ENCODE measurements at regions not wholly inside any gene's neighbourhood (a gene's known extent, or its start where the extent isn't known, plus 50 kb on each side); places are given as distances from the start of the nearest gene placed in this dataset.

GRCh38 chr5:124847907-124848306 is 101.5 kb upstream of the ZNF608 start:
- in situ Hi-C loops (cut with MboI; ENCODE audit: low sequenced_read_pairs): no loop called here
- no peaks in the 10 kb centered on the region for H3K9me3 ChIP-seq
- no peaks in the 10 kb centered on the region for H3K27me3 ChIP-seq (ENCODE audit: low read depth)
- no peaks in the 10 kb centered on the region for H3K4me1 ChIP-seq
- DNase-seq (ENCODE audit: low spot score in 2 of 2): no peak
- no peaks in the 10 kb centered on the region for H3K36me3 ChIP-seq (replicated peaks)
- H3K4me3 ChIP-seq: no peak overlapping the region

- no peaks in the 10 kb centered on the region for H3K36me3 ChIP-seq (replicated peaks)
- no peaks in the 10 kb centered on the region for H3K9me3 ChIP-seq
- in situ Hi-C loops (cut with MboI; ENCODE audit: low sequenced_read_pairs): no loop called here
- H3K4me3 ChIP-seq: no peak overlapping the region
- DNase-seq (ENCODE audit: low spot score in 2 of 2): no peak
- H3K27me3 ChIP-seq (ENCODE audit: low read depth): no peaks in the 10 kb centered on the region
- H3K4me1 ChIP-seq: no peaks in the 10 kb centered on the region
Measured at GRCh38 chr5:124849774-124850173, 103.3 kb upstream of the ZNF608 start.

GRCh38 chr5:124856726-124857125 is 110.3 kb upstream of the ZNF608 start:
- H3K36me3 ChIP-seq (replicated peaks): no peaks in the 10 kb centered on the region
- DNase-seq (ENCODE audit: low spot score in 2 of 2): no peak
- no peak overlapping the region for H3K4me3 ChIP-seq
- no peaks in the 10 kb centered on the region for H3K4me1 ChIP-seq
- in situ Hi-C loops (cut with MboI; ENCODE audit: low sequenced_read_pairs): no loop called here
- H3K9me3 ChIP-seq: no peaks in the 10 kb centered on the region
- H3K27me3 ChIP-seq (ENCODE audit: low read depth): no peaks in the 10 kb centered on the region

- DNase-seq (ENCODE audit: low spot score in 2 of 2): no peak
- no peak overlapping the region for H3K4me3 ChIP-seq
- no peaks in the 10 kb centered on the region for H3K27me3 ChIP-seq (ENCODE audit: low read depth)
- H3K36me3 ChIP-seq (replicated peaks): no peaks in the 10 kb centered on the region
- no peaks in the 10 kb centered on the region for H3K9me3 ChIP-seq
- in situ Hi-C loops (cut with MboI; ENCODE audit: low sequenced_read_pairs): no loop called here
- no peaks in the 10 kb centered on the region for H3K4me1 ChIP-seq
Measured at GRCh38 chr5:124858612-124859011, 112.2 kb upstream of the ZNF608 start.

- Histone ChIP-seq H3K9me3 (no peaks in the 10 kb centered on the region), H3K4me1 (no peaks in the 10 kb centered on the region), H3K27me3 (ENCODE audit: low read depth) (no peaks in the 10 kb centered on the region), H3K4me3 (no peak overlapping the region), H3K36me3 (replicated peaks) (no peaks in the 10 kb centered on the region)
- in situ Hi-C loops (cut with MboI; ENCODE audit: low sequenced_read_pairs): no loop called here
- DNase-seq (ENCODE audit: low spot score in 2 of 2): no peak
Measured at GRCh38 chr5:124859027-124859426, 112.6 kb upstream of the ZNF608 start.

GRCh38 chr5:124859556-124860290 is 113.3 kb upstream of the ZNF608 start:
- DNase-seq (ENCODE audit: low spot score in 2 of 2): no peak
- Histone ChIP-seq H3K27me3 (ENCODE audit: low read depth) (no peaks in the 10 kb centered on the region), H3K9me3 (no peaks in the 10 kb centered on the region), H3K36me3 (replicated peaks) (no peaks in the 10 kb centered on the region), H3K4me3 (no peak overlapping the region), H3K4me1 (no peaks in the 10 kb centered on the region)
- in situ Hi-C loops (cut with MboI; ENCODE audit: low sequenced_read_pairs): no loop called here

- no peaks in the 10 kb centered on the region for H3K27me3 ChIP-seq (ENCODE audit: low read depth)
- DNase-seq (ENCODE audit: low spot score in 2 of 2): no peak
- H3K9me3 ChIP-seq: no peaks in the 10 kb centered on the region
- no peak overlapping the region for H3K4me3 ChIP-seq
- H3K36me3 ChIP-seq (replicated peaks): no peaks in the 10 kb centered on the region
- H3K4me1 ChIP-seq: no peaks in the 10 kb centered on the region
- in situ Hi-C loops (cut with MboI; ENCODE audit: low sequenced_read_pairs): no loop called here
Measured at GRCh38 chr5:124860291-124860655, 113.8 kb upstream of the ZNF608 start.

GRCh38 chr5:124865066-124865465 is 118.6 kb upstream of the ZNF608 start:
- in situ Hi-C loops (cut with MboI; ENCODE audit: low sequenced_read_pairs): no loop called here
- H3K27me3 ChIP-seq (ENCODE audit: low read depth): no peaks in the 10 kb centered on the region
- peaks cover 6% of the 10 kb centered on the region for H3K4me1 ChIP-seq
- H3K4me3 ChIP-seq: no peak overlapping the region
- H3K9me3 ChIP-seq: no peaks in the 10 kb centered on the region
- no peaks in the 10 kb centered on the region for H3K36me3 ChIP-seq (replicated peaks)
- no peak for DNase-seq (ENCODE audit: low spot score in 2 of 2)

GRCh38 chr5:124865603-124866354 is 119.3 kb upstream of the ZNF608 start:
- H3K4me3 ChIP-seq: no peak overlapping the region
- H3K27me3 ChIP-seq (ENCODE audit: low read depth): no peaks in the 10 kb centered on the region
- no peaks in the 10 kb centered on the region for H3K9me3 ChIP-seq
- no peak for DNase-seq (ENCODE audit: low spot score in 2 of 2)
- in situ Hi-C loops (cut with MboI; ENCODE audit: low sequenced_read_pairs): no loop called here
- H3K36me3 ChIP-seq (replicated peaks): no peaks in the 10 kb centered on the region
- peaks cover 6% of the 10 kb centered on the region for H3K4me1 ChIP-seq

GRCh38 chr5:124866355-124867136 is 120.1 kb upstream of the ZNF608 start:
- no peaks in the 10 kb centered on the region for H3K36me3 ChIP-seq (replicated peaks)
- in situ Hi-C loops (cut with MboI; ENCODE audit: low sequenced_read_pairs): no loop called here

GRCh38 chr5:124867137-124867704 is 120.8 kb upstream of the ZNF608 start:
- peak in 1 of 2 experiments; percentile 18 for DNase-seq (ENCODE audit: low spot score in 2 of 2)
- H3K9me3 ChIP-seq: no peaks in the 10 kb centered on the region
- no peaks in the 10 kb centered on the region for H3K36me3 ChIP-seq (replicated peaks)
- no peak overlapping the region for H3K4me3 ChIP-seq
- in situ Hi-C loops (cut with MboI; ENCODE audit: low sequenced_read_pairs): no loop called here
- no peaks in the 10 kb centered on the region for H3K27me3 ChIP-seq (ENCODE audit: low read depth)
- peaks cover 6% of the 10 kb centered on the region for H3K4me1 ChIP-seq

More at GRCh38 chr5:124866355-124867136, 120.1 kb upstream of the ZNF608 start:
- Histone ChIP-seq H3K4me1 (peaks cover 6% of the 10 kb centered on the region), H3K9me3 (no peaks in the 10 kb centered on the region), H3K4me3 (no peak overlapping the region), H3K27me3 (ENCODE audit: low read depth) (no peaks in the 10 kb centered on the region)
- DNase-seq (ENCODE audit: low spot score in 2 of 2): no peak

GRCh38 chr5:124868676-124869075 is 122.2 kb upstream of the ZNF608 start:
- H3K4me3 ChIP-seq: no peak overlapping the region
- H3K9me3 ChIP-seq: no peaks in the 10 kb centered on the region
- in situ Hi-C loops (cut with MboI; ENCODE audit: low sequenced_read_pairs): no loop called here
- no peak for DNase-seq (ENCODE audit: low spot score in 2 of 2)
- H3K27me3 ChIP-seq (ENCODE audit: low read depth): no peaks in the 10 kb centered on the region
- no peaks in the 10 kb centered on the region for H3K36me3 ChIP-seq (replicated peaks)
- H3K4me1 ChIP-seq: peaks cover 6% of the 10 kb centered on the region

GRCh38 chr5:124869426-124870033 is 123.1 kb upstream of the ZNF608 start:
- no peak for DNase-seq (ENCODE audit: low spot score in 2 of 2)
- no peaks in the 10 kb centered on the region for H3K36me3 ChIP-seq (replicated peaks)
- no peak overlapping the region for H3K4me3 ChIP-seq
- H3K9me3 ChIP-seq: no peaks in the 10 kb centered on the region
- in situ Hi-C loops (cut with MboI; ENCODE audit: low sequenced_read_pairs): no loop called here
- peaks cover 12% of the 10 kb centered on the region for H3K4me1 ChIP-seq
- H3K27me3 ChIP-seq (ENCODE audit: low read depth): no peaks in the 10 kb centered on the region

Measured in HAP-1 (cell line).